B cell (primary cell): ENCODE measurements at regions not wholly inside any gene's neighbourhood (a gene's known extent, or its start where the extent isn't known, plus 50 kb on each side); places are given as distances from the start of the nearest gene placed in this dataset.

Experiments
- EZH2 ChIP-seq: IDR thresholded peaks from 2 replicates; pipeline ENCODE4 v1.6.1; 2012; ENCODE audit warnings: borderline replicate concordance, low read depth, mild to moderate bottlenecking, moderate library complexity, low read length; ENCODE audit not compliant: insufficient read depth, poor library complexity, severe bottlenecking
- TF ChIP-seq, protein P1 (sequence below): fragments of 200-600 bp; IDR thresholded peaks from one replicate; pipeline ENCODE4 v1.8.0; 2022; ENCODE audit warnings: antibody characterized with exemption, mild to moderate bottlenecking

DNA sequence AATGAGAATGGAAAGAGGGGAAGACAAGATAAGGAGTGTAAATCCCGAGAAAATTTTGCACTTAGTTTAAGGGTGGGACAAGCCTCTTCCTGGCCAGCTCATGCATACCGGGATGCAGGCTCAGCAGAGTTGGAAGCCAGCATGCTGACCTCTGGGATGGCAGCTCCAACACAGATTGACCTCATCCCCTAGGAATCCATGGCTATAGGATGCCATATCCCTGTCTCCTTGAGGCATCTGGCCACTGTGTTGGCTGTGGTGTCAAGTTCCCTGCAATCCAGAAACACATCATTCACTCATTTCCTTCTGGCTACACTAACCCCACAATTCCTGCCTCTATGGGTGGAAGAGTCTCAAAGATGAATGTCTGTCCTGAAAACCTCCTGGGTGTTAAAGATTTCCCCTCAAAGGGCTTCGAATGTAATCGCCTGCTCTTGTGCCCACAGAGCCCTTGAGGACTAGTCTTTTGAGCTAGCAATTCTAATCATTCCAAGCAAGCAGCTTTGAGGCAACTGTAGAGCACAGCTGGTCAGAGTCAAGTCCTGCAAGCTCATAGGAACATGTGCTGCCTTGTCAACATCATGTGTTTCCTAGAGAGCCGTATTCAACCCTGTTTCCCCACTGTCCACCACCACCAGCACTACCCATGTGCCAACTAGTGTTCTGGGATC lies 141.4 kb downstream of the PMP22 start:
- TF ChIP-seq, protein P1, sequence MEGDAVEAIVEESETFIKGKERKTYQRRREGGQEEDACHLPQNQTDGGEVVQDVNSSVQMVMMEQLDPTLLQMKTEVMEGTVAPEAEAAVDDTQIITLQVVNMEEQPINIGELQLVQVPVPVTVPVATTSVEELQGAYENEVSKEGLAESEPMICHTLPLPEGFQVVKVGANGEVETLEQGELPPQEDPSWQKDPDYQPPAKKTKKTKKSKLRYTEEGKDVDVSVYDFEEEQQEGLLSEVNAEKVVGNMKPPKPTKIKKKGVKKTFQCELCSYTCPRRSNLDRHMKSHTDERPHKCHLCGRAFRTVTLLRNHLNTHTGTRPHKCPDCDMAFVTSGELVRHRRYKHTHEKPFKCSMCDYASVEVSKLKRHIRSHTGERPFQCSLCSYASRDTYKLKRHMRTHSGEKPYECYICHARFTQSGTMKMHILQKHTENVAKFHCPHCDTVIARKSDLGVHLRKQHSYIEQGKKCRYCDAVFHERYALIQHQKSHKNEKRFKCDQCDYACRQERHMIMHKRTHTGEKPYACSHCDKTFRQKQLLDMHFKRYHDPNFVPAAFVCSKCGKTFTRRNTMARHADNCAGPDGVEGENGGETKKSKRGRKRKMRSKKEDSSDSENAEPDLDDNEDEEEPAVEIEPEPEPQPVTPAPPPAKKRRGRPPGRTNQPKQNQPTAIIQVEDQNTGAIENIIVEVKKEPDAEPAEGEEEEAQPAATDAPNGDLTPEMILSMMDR = no peak
- TF ChIP-seq EZH2 = no peak
